IMR-90 (cell line): ENCODE measurements at regions not wholly inside any gene's neighbourhood (a gene's known extent, or its start where the extent isn't known, plus 50 kb on each side); places are given as distances from the start of the nearest gene placed in this dataset.

ENCODE experiments used
- ATAC-seq: fragments of 200-7000 bp; cut with Tn5 transposase; 2 replicates; pipeline ENCODE4 v1.9.1; 2020; ENCODE audit warnings: low read depth, mild to moderate bottlenecking, moderate library complexity
- BruUV-seq: library from RNA; stranded (reverse); fragments of 400-500 nt; replicated peaks from 2 replicates; lab custom pipeline; 2021; lab: Mats Ljungman, UMichigan
- CTCF ChIA-PET: fragments of 300-600 bp; formaldehyde crosslinking; extraction: SDS; loops from one replicate; lab custom pipeline; 2021; ENCODE audit warnings: antibody characterized with exemption; lab: Yijun Ruan, JAX
- POLR2A ChIA-PET: fragments of 300-600 bp; sonication (Branson Sonifier 250); formaldehyde crosslinking; loops from one replicate; lab custom pipeline; 2022; ENCODE audit warnings: antibody characterized with exemption; ENCODE audit not compliant: unreplicated experiment; lab: Charles Lee
- DNase-seq: peaks from one replicate; pipeline ENCODE4 v3.0.0; 2013
- H2AFZ ChIP-seq: replicated peaks from 2 replicates; pipeline ENCODE3; 2013; ENCODE audit warnings: low read length, mild to moderate bottlenecking; ENCODE audit not compliant: poor library complexity
- H2AK5ac ChIP-seq: 2 replicates; pipeline ENCODE4 v1.6.1; 2013; ENCODE audit warnings: low read depth, low read length, inconsistent platforms
- H2AK9ac ChIP-seq: replicated peaks from 2 replicates; pipeline ENCODE3; 2013; ENCODE audit warnings: mild to moderate bottlenecking, low read depth, low read length, moderate library complexity; ENCODE audit not compliant: poor library complexity
- H2BK120ac ChIP-seq: 2 replicates; pipeline ENCODE4 v1.6.1; 2013; ENCODE audit warnings: low read depth, low read length, inconsistent platforms
- H2BK15ac ChIP-seq: 3 replicates; pipeline ENCODE4 v1.6.1; 2013; ENCODE audit warnings: low read depth, low read length, inconsistent platforms
- H2BK20ac ChIP-seq: 2 replicates; pipeline ENCODE4 v1.6.1; 2013; ENCODE audit warnings: low read depth, mild to moderate bottlenecking, inconsistent platforms, low read length, moderate library complexity
- H2BK5ac ChIP-seq: 2 replicates; pipeline ENCODE4 v1.6.1; 2013; ENCODE audit warnings: mild to moderate bottlenecking, low read depth, low read length, inconsistent platforms; ENCODE audit not compliant: poor library complexity, severe bottlenecking
- H3K14ac ChIP-seq: replicated peaks from 2 replicates; pipeline ENCODE4 v1.6.1; 2013; ENCODE audit warnings: low read depth, low read length, inconsistent platforms
- H3K18ac ChIP-seq: 2 replicates; pipeline ENCODE4 v1.6.1; 2013; ENCODE audit warnings: low read depth, low read length, control low read depth
- H3K23ac ChIP-seq: 2 replicates; pipeline ENCODE4 v1.6.1; 2013; ENCODE audit warnings: low read depth, low read length, inconsistent platforms
- H3K27ac ChIP-seq: 2 replicates; pipeline ENCODE4 v1.5.1; 2013; ENCODE audit warnings: mild to moderate bottlenecking, control low read depth, low read length; ENCODE audit not compliant: insufficient read depth
- H3K27me3 ChIP-seq: 2 replicates; pipeline ENCODE4 v1.6.1; 2013; ENCODE audit warnings: low read length; ENCODE audit not compliant: control insufficient read depth, insufficient read depth
- H3K36me3 ChIP-seq: 2 replicates; pipeline ENCODE4 v1.6.1; 2013; ENCODE audit warnings: low read length, mixed read lengths; ENCODE audit not compliant: control insufficient read depth, insufficient read depth
- H3K4ac ChIP-seq: 2 replicates; pipeline ENCODE4 v1.6.1; 2013; ENCODE audit warnings: low read depth, low read length, inconsistent platforms
- H3K4me1 ChIP-seq: 2 replicates; pipeline ENCODE4 v1.6.1; 2013; ENCODE audit warnings: low read length, mixed read lengths; ENCODE audit not compliant: control insufficient read depth, insufficient read depth
- H3K4me2 ChIP-seq: 2 replicates; pipeline ENCODE4 v1.6.1; 2013; ENCODE audit warnings: low read depth, mild to moderate bottlenecking, control low read depth, low read length, moderate library complexity
- H3K4me3 ChIP-seq: 2 replicates; pipeline ENCODE4 v1.5.1; 2013; ENCODE audit warnings: low read depth, mild to moderate bottlenecking, control low read depth, low read length, moderate library complexity; ENCODE audit not compliant: insufficient read depth
- H3K56ac ChIP-seq: 2 replicates; pipeline ENCODE4 v1.6.1; 2013; ENCODE audit warnings: low read length, inconsistent platforms; ENCODE audit not compliant: insufficient read depth; ENCODE audit errors: extremely low read depth
- H3K79me1 ChIP-seq, 2 experiments: 2 replicates each; pipeline ENCODE4 v1.6.1; 2013; ENCODE audit warnings: low read length in 2 of 2, inconsistent platforms in 1 of 2, low read depth in 1 of 2
- H3K9ac ChIP-seq: 2 replicates; pipeline ENCODE4 v1.6.1; 2013; ENCODE audit warnings: low read depth, low read length, control low read depth
- H3K9me1 ChIP-seq: 2 replicates; pipeline ENCODE4 v1.6.1; 2013; ENCODE audit warnings: low read length, inconsistent platforms; ENCODE audit not compliant: insufficient read depth
- H3K9me3 ChIP-seq: 2 replicates; pipeline ENCODE4 v1.6.1; 2013; ENCODE audit warnings: low read length; ENCODE audit not compliant: control insufficient read depth, insufficient read depth
- H4K20me1 ChIP-seq: 2 replicates; pipeline ENCODE4 v1.6.1; 2013; ENCODE audit warnings: low read length, inconsistent platforms; ENCODE audit not compliant: insufficient read depth
- H4K5ac ChIP-seq: 2 replicates; pipeline ENCODE4 v1.6.1; 2013; ENCODE audit warnings: mild to moderate bottlenecking, low read depth, low read length, control low read depth
- H4K8ac ChIP-seq, 2 experiments: 2 replicates each; pipeline ENCODE4 v1.6.1; 2013; ENCODE audit warnings: low read depth in 2 of 2, low read length in 2 of 2, control low read depth in 1 of 2, inconsistent platforms in 1 of 2
- H4K91ac ChIP-seq: 2 replicates; pipeline ENCODE4 v1.6.1; 2013; ENCODE audit warnings: low read depth, low read length, inconsistent platforms; ENCODE audit not compliant: insufficient read depth
- BHLHE40 ChIP-seq: fragments of 150-350 bp; IDR thresholded peaks from 2 replicates; pipeline ENCODE4 v1.6.1; 2016; ENCODE audit warnings: mild to moderate bottlenecking, low read depth, low read length
- CEBPB ChIP-seq: IDR thresholded peaks from 2 replicates; pipeline ENCODE4 v1.6.1; 2012; ENCODE audit warnings: low read depth, low read length, improper control_type of control experiment
- CTCF ChIP-seq: conservative IDR thresholded peaks from 2 replicates; pipeline ENCODE4 v1.5.1; 2012; ENCODE audit warnings: mild to moderate bottlenecking, low read depth, low read length, improper control_type of control experiment
- ELK1 ChIP-seq: fragments of 150-350 bp; IDR thresholded peaks from 2 replicates; pipeline ENCODE4 v1.6.1; 2016; ENCODE audit warnings: low read depth, mild to moderate bottlenecking, low read length, moderate library complexity, borderline replicate concordance
- FOS ChIP-seq: fragments of 150-350 bp; IDR thresholded peaks from 2 replicates; pipeline ENCODE4 v1.6.1; 2016; ENCODE audit warnings: low read depth, low read length
- MAFK ChIP-seq: IDR thresholded peaks from 2 replicates; pipeline ENCODE4 v1.6.1; 2012; ENCODE audit warnings: low read depth, low read length, improper control_type of control experiment
- MAZ ChIP-seq: IDR thresholded peaks from 2 replicates; pipeline ENCODE4 v1.6.1; 2012; ENCODE audit warnings: low read depth, mild to moderate bottlenecking, low read length, improper control_type of control experiment, moderate library complexity, borderline replicate concordance
- MXI1 ChIP-seq: IDR thresholded peaks from 2 replicates; pipeline ENCODE4 v1.6.1; 2012; ENCODE audit warnings: low read depth, mild to moderate bottlenecking, low read length, moderate library complexity, borderline replicate concordance
- RCOR1 ChIP-seq: IDR thresholded peaks from 2 replicates; pipeline ENCODE4 v1.6.1; 2012; ENCODE audit warnings: mild to moderate bottlenecking, low read length, improper control_type of control experiment; ENCODE audit not compliant: insufficient replicate concordance
- RFX5 ChIP-seq: IDR thresholded peaks from 2 replicates; pipeline ENCODE4 v1.8.0; 2012; ENCODE audit warnings: low read depth, mild to moderate bottlenecking, low read length, moderate library complexity
- SMC3 ChIP-seq: fragments of 150-350 bp; IDR thresholded peaks from 2 replicates; pipeline ENCODE4 v1.6.1; 2016; ENCODE audit warnings: low read depth, mild to moderate bottlenecking, antibody characterized with exemption, low read length, moderate library complexity
- WGBS, 2 experiments: methylation state at CpG; one replicate each; pipeline versions ENCODE4 v1.1.5 to v1.1.7; 2013; ENCODE audit warnings: missing lambda C conversion rate in 2 of 2; ENCODE audit not compliant: insufficient read length in 1 of 2; ENCODE audit errors: extremely low coverage in 2 of 2; 5-methylcytosine and 5-hydroxymethylcytosine counted together
- dilution Hi-C: fragments of 300-500 bp; cut with HindIII; formaldehyde crosslinking; loops from one replicate; pipeline ENCODE4 v1.14.3; 2018; ENCODE audit warnings: low sequenced_read_pairs; ENCODE audit not compliant: unreplicated experiment
- in situ Hi-C: fragments of 300-500 bp; cut with MboI; formaldehyde crosslinking; loops from 3 replicates; pipeline ENCODE4 v1.14.3; 2019; ENCODE audit warnings: low sequenced_read_pairs, inconsistent platforms, mixed read lengths
- intact Hi-C: fragments of 100-400 bp; cut with micrococcal nuclease; formaldehyde crosslinking; loops from 2 replicates; pipeline ENCODE4 v1.10.0; 2022
- TF ChIP-seq, protein P1 (sequence below): fragments of 150-350 bp; IDR thresholded peaks from 2 replicates; pipeline ENCODE4 v1.6.1; 2017; ENCODE audit warnings: mild to moderate bottlenecking, antibody characterized with exemption, low read length, low read depth

DNA sequence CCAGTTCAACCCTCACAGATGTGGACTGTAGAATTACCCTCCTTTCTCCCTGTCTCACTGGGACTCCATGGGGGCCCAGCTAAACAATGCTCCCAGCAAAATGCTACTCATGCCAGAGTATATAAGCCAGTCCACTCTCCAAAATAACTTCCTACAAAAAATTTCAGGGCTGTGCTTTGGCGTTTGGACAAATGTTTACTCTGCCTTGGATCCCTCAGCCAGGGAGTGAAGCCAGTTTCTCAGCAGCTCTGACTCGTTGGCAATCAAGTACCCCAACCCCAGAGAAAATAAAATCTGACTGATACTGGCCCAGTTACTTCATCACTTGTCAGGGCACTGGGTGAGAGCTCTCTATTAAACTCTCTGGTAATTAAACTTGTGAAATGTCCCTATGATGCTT, 250.4 kb downstream of the TSHZ3 start:
- H3K27me3 ChIP-seq, result no peaks in the 10 kb centered on the region; the same call in 1 of the 2 replicates
- H3K4me1 ChIP-seq, result peaks cover 2% of the 10 kb centered on the region; the same call in 1 of the 2 replicates
- intact Hi-C loops (no loop called here), dilution Hi-C loops (no loop called here), in situ Hi-C loops (no loop called here)
- no peak overlapping the region for H2AK9ac ChIP-seq
- no peak overlapping the region for H3K14ac ChIP-seq
- no peak overlapping the region for H2BK120ac ChIP-seq
- H3K36me3 ChIP-seq, result no peaks in the 10 kb centered on the region
- ChIA-PET CTCF (interaction anchor here (0.5 kb wide), 1 partner anchor 17 kb away, joined by 3 read pairs; no protein-coding TSS in a partner anchor), POLR2A (interaction anchor here (0.6 kb wide), 1 partner anchor 248 kb away, joined by 3 read pairs; no protein-coding TSS in a partner anchor)
- no peak overlapping the region for H3K23ac ChIP-seq
- H3K9me3 ChIP-seq, result no peaks in the 10 kb centered on the region
- H4K8ac ChIP-seq, result no peak overlapping the region
- no peaks in the 10 kb centered on the region for H3K79me1 ChIP-seq
- no peak for DNase-seq
- no peak overlapping the region for H4K91ac ChIP-seq
- H3K4me3 ChIP-seq, result no peak overlapping the region
- no TSS peak for BruUV-seq
- no peak overlapping the region for H2AFZ ChIP-seq
- no peak for ATAC-seq
- H3K9ac ChIP-seq, result no peak overlapping the region
- H2BK15ac ChIP-seq, result no peak overlapping the region
- H2BK20ac ChIP-seq, result no peak overlapping the region
- no peak overlapping the region for H3K56ac ChIP-seq
- H3K4me2 ChIP-seq, result no peak overlapping the region
- no peak overlapping the region for H3K4ac ChIP-seq
- H3K27ac ChIP-seq, result no peak overlapping the region
- H3K9me1 ChIP-seq, result no peaks in the 10 kb centered on the region
- no peak overlapping the region for H2AK5ac ChIP-seq
- H4K5ac ChIP-seq, result no peak overlapping the region
- WGBS, 2 experiments, result no CpG with 5 or more reads among the region's 2 CpGs
- H2BK5ac ChIP-seq, result no peak overlapping the region
- no peak for TF ChIP-seq MAZ
- no peak for TF ChIP-seq BHLHE40
- no peak for TF ChIP-seq RFX5
- TF ChIP-seq CTCF, result no peak
- TF ChIP-seq FOS, result no peak
- no peak for TF ChIP-seq SMC3
- TF ChIP-seq, protein P1, sequence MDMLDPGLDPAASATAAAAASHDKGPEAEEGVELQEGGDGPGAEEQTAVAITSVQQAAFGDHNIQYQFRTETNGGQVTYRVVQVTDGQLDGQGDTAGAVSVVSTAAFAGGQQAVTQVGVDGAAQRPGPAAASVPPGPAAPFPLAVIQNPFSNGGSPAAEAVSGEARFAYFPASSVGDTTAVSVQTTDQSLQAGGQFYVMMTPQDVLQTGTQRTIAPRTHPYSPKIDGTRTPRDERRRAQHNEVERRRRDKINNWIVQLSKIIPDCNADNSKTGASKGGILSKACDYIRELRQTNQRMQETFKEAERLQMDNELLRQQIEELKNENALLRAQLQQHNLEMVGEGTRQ, result no peak
- TF ChIP-seq MXI1, result no peak
- TF ChIP-seq RCOR1, result no peak
- TF ChIP-seq MAFK, result no peak
- no peak for TF ChIP-seq CEBPB
- TF ChIP-seq ELK1, result no peak
- no peak overlapping the region for H3K18ac ChIP-seq
- no peaks in the 10 kb centered on the region for H4K20me1 ChIP-seq
